Transverse colon (tissue), 4 donors: ENCODE measurements at regions not wholly inside any gene's neighbourhood (a gene's known extent, or its start where the extent isn't known, plus 50 kb on each side); places are given as distances from the start of the nearest gene placed in this dataset.

Experiments
- DNase-seq: peaks from one replicate; pipeline ENCODE4 v3.0.0-alpha.2; 2019
- H3K27ac ChIP-seq, 4 donors: fragments of 200-600 bp; sonication (generic); 2 replicates each; pipeline ENCODE4 v1.5.1; 2016 to 2018; ENCODE audit warnings: inconsistent platforms in 4 of 4
- H3K27me3 ChIP-seq: fragments of 200-600 bp; sonication (generic); 2 replicates; pipeline ENCODE4 v1.5.1; 2017; ENCODE audit warnings: inconsistent platforms
- H3K36me3 ChIP-seq, 4 donors: fragments of 200-600 bp; sonication (generic); 2 replicates each; pipeline ENCODE4 v1.5.1; 2017 to 2019; ENCODE audit warnings: inconsistent platforms in 4 of 4
- H3K4me1 ChIP-seq, 4 donors: fragments of 200-600 bp; sonication (generic); 2 replicates each; pipeline ENCODE4 v1.5.1; 2017 to 2020; ENCODE audit warnings: inconsistent platforms in 4 of 4
- H3K4me3 ChIP-seq, 4 donors: fragments of 200-600 bp; sonication (generic); 1 replicate in 1 of 4; 2 replicates in 3 of 4; pipeline versions ENCODE4 v1.5.1 to v1.6.1; 2017 to 2019; ENCODE audit warnings: inconsistent platforms in 4 of 4
- H3K9me3 ChIP-seq, 2 donors: fragments of 200-600 bp; sonication (generic); 2 replicates each; pipeline ENCODE4 v1.5.1; 2017 to 2019; ENCODE audit warnings: inconsistent platforms in 2 of 2
- CTCF ChIP-seq, 5 experiments: fragments of 200-600 bp in 3 of 5; fragments of 450-650 bp in 2 of 5; sonication (generic) in 3 of 5; IDR thresholded peaks; 1 replicate in 2 of 5; 2 replicates in 3 of 5; pipeline ENCODE4 v1.5.1; 2016 to 2017; ENCODE audit warnings: antibody characterized with exemption in 5 of 5, inconsistent platforms in 3 of 5, mild to moderate bottlenecking in 2 of 5, moderate library complexity in 1 of 5
- EP300 ChIP-seq: sonication (generic); formaldehyde crosslinking; IDR thresholded peaks from one replicate; pipeline ENCODE4 v1.6.1; 2017; ENCODE audit warnings: antibody characterized with exemption, low read depth
- POLR2A ChIP-seq: fragments of 450-650 bp; IDR thresholded peaks from one replicate; pipeline ENCODE4 v1.6.1; 2016; ENCODE audit warnings: antibody characterized with exemption, mild to moderate bottlenecking, moderate library complexity
- POLR2AphosphoS5 ChIP-seq, 3 donors: sonication (generic); formaldehyde crosslinking; IDR thresholded peaks; one replicate each; pipeline ENCODE4 v1.6.1; 2016; ENCODE audit warnings: antibody characterized with exemption in 3 of 3
- WGBS, 2 donors: methylation state at CpG; one replicate each; pipeline ENCODE4 v1.1.5; 2018; ENCODE audit warnings: low coverage in 1 of 2; 5-methylcytosine and 5-hydroxymethylcytosine counted together
- in situ Hi-C, 4 donors: fragments of 200-750 bp; cut with MboI; loops; one replicate each; pipeline versions ENCODE4 v1.15.0 to v1.15.1; 2017; ENCODE audit warnings: low sequenced_read_pairs in 3 of 4, low pct_ligation_motif_present in 1 of 4, low pct_unique_long_range_greater_than_20kb in 1 of 4
- intact Hi-C: fragments of 100-400 bp; cut with DNase I; formaldehyde crosslinking; loops from one replicate; pipeline ENCODE4 v1.15.1; 2023; ENCODE audit warnings: low total_unique reads

GRCh38 chr3:63094642-63095408 lies 183.3 kb upstream of the SYNPR start:
- intact Hi-C loops = no loop called here
- Histone ChIP-seq H3K4me3 (no peak overlapping the region), H3K36me3 (no peaks in the 10 kb centered on the region), H3K27me3 (no peaks in the 10 kb centered on the region), H3K9me3 (no peaks in the 10 kb centered on the region), H3K27ac (no peak overlapping the region), H3K4me1 (no peaks in the 10 kb centered on the region)
- WGBS, 2 donors = 66 to 68% methylated on average over 4 of the region's 4 CpGs
- DNase-seq = no peak
- TF ChIP-seq CTCF (IDR thresholded peaks at IDR 0.05) = no peak
- TF ChIP-seq POLR2AphosphoS5 (IDR thresholded peaks at IDR 0.05) = no peak
- no peak for TF ChIP-seq EP300
- TF ChIP-seq POLR2A = no peak
- in situ Hi-C loops = no loop called here

GRCh38 chr3:63096248-63097058 lies 181.7 kb upstream of the SYNPR start:
- H3K27me3 ChIP-seq = no peaks in the 10 kb centered on the region
- TF ChIP-seq CTCF (IDR thresholded peaks at IDR 0.05) = no peak
- TF ChIP-seq POLR2AphosphoS5 (IDR thresholded peaks at IDR 0.05) = no peak
- no peak for TF ChIP-seq EP300
- no peak for TF ChIP-seq POLR2A
- no peak overlapping the region for H3K27ac ChIP-seq
- no peaks in the 10 kb centered on the region for H3K9me3 ChIP-seq
- in situ Hi-C loops = no loop called here
- no peak for DNase-seq
- intact Hi-C loops = no loop called here
- 92 to 93% methylated on average over 6 to 30 of the region's 32 CpGs for WGBS, 2 donors
- no peaks in the 10 kb centered on the region for H3K4me1 ChIP-seq
- H3K36me3 ChIP-seq = no peaks in the 10 kb centered on the region
- no peak overlapping the region for H3K4me3 ChIP-seq

GRCh38 chr3:63097396-63097795 lies 180.7 kb upstream of the SYNPR start:
- no peak for DNase-seq
- H3K27me3 ChIP-seq = no peaks in the 10 kb centered on the region
- TF ChIP-seq EP300 (no peak), POLR2AphosphoS5 (IDR thresholded peaks at IDR 0.05) (no peak), CTCF (IDR thresholded peaks at IDR 0.05) (no peak), POLR2A (no peak)
- H3K36me3 ChIP-seq = no peaks in the 10 kb centered on the region
- no peak overlapping the region for H3K27ac ChIP-seq
- H3K4me1 ChIP-seq = no peaks in the 10 kb centered on the region
- 90% methylated on average over 11 of the region's 11 CpGs; no CpG with 5 or more reads in 1 of the 2 donors for whole genome bisulfite sequencing, 2 donors
- intact Hi-C loops = no loop called here
- in situ Hi-C loops = no loop called here
- no peak overlapping the region for H3K4me3 ChIP-seq
- H3K9me3 ChIP-seq = no peaks in the 10 kb centered on the region

GRCh38 chr3:63116922-63117321 lies 161.2 kb upstream of the SYNPR start:
- no peak for DNase-seq
- TF ChIP-seq EP300 = no peak
- Histone ChIP-seq H3K4me1 (no peaks in the 10 kb centered on the region), H3K27ac (no peak overlapping the region), H3K9me3 (no peaks in the 10 kb centered on the region), H3K4me3 (no peak overlapping the region), H3K36me3 (no peaks in the 10 kb centered on the region), H3K27me3 (no peaks in the 10 kb centered on the region)
- in situ Hi-C loops = no loop called here
- intact Hi-C loops = no loop called here
- 78 to 100% methylated on average over 1 to 3 of the region's 3 CpGs for WGBS, 2 donors
